Smooth muscle cell (in vitro differentiated cells): ENCODE measurements at regions not wholly inside any gene's neighbourhood (a gene's known extent, or its start where the extent isn't known, plus 50 kb on each side); places are given as distances from the start of the nearest gene placed in this dataset.

ENCODE experiments used
- DNase-seq: peaks from one replicate; lab custom pipeline; 2025; ENCODE audit not compliant: unreplicated experiment; lab: John Stamatoyannopoulos, UW
- H2AFZ ChIP-seq: fragments of 200-600 bp; sonication (generic); 2 replicates; pipeline ENCODE4 v1.6.0; 2016; ENCODE audit warnings: antibody characterized with exemption, low read depth, mild to moderate bottlenecking
- H3F3A ChIP-seq: fragments of 200-600 bp; sonication (generic); 2 replicates; pipeline ENCODE4 v1.6.0; 2017; ENCODE audit warnings: antibody characterized with exemption, low read depth
- H3K27ac ChIP-seq: fragments of 200-600 bp; sonication (generic); 2 replicates; pipeline ENCODE4 v1.5.1; 2016; ENCODE audit warnings: low read depth, mild to moderate bottlenecking
- H3K27me3 ChIP-seq: fragments of 200-600 bp; sonication (generic); 2 replicates; pipeline ENCODE4 v1.6.1; 2016; ENCODE audit warnings: low read depth, mild to moderate bottlenecking
- H3K36me3 ChIP-seq: fragments of 200-600 bp; sonication (generic); 2 replicates; pipeline ENCODE4 v1.5.1; 2016; ENCODE audit warnings: low read depth
- H3K4me1 ChIP-seq: fragments of 200-600 bp; sonication (generic); 2 replicates; pipeline ENCODE4 v1.5.1; 2016; ENCODE audit warnings: low read depth
- H3K4me2 ChIP-seq: fragments of 200-600 bp; sonication (generic); 2 replicates; pipeline ENCODE4 v1.6.0; 2016; ENCODE audit warnings: mild to moderate bottlenecking
- H3K4me3 ChIP-seq: fragments of 200-600 bp; sonication (generic); 2 replicates; pipeline ENCODE4 v1.5.1; 2016; ENCODE audit warnings: mild to moderate bottlenecking
- H3K79me2 ChIP-seq: fragments of 200-600 bp; sonication (generic); 2 replicates; pipeline ENCODE4 v1.6.0; 2016; ENCODE audit warnings: low read depth, mild to moderate bottlenecking
- H3K9ac ChIP-seq: fragments of 200-600 bp; sonication (generic); 2 replicates; pipeline ENCODE4 v1.6.0; 2016; ENCODE audit warnings: low read depth
- H3K9me3 ChIP-seq: fragments of 200-600 bp; sonication (generic); replicated peaks from 2 replicates; pipeline ENCODE4 v1.5.1; 2016; ENCODE audit warnings: low read depth
- H4K20me1 ChIP-seq: fragments of 200-600 bp; sonication (generic); 2 replicates; pipeline ENCODE4 v1.6.0; 2016; ENCODE audit warnings: low read depth
- CTCF ChIP-seq: fragments of 200-600 bp; sonication (generic); IDR thresholded peaks from 2 replicates; pipeline ENCODE4 v1.5.1; 2017; ENCODE audit warnings: borderline replicate concordance, mild to moderate bottlenecking, antibody characterized with exemption; ENCODE audit not compliant: insufficient read depth, poor library complexity, severe bottlenecking
- WGBS: methylation state at CpG from one replicate; pipeline ENCODE4 v1.1.7; 2016; ENCODE audit warnings: low lambda C conversion rate; 5-methylcytosine and 5-hydroxymethylcytosine counted together

- Histone ChIP-seq H3K4me3 (no peak overlapping the region), H3F3A (no peaks in the 10 kb centered on the region), H3K27ac (no peak overlapping the region), H3K9me3 (no peaks in the 10 kb centered on the region), H3K27me3 (no peaks in the 10 kb centered on the region), H3K36me3 (no peaks in the 10 kb centered on the region), H3K4me2 (no peak overlapping the region), H3K9ac (no peak overlapping the region), H4K20me1 (no peaks in the 10 kb centered on the region), H3K79me2 (no peaks in the 10 kb centered on the region), H2AFZ (no peak overlapping the region), H3K4me1 (no peaks in the 10 kb centered on the region)
- DNase-seq: no peak
- TF ChIP-seq CTCF: no peak
- WGBS: 98% methylated on average over 6 of the region's 6 CpGs
These were observed 109.4 kb upstream of the SPRED2 start for GRCh38 chr2:65541773-65542172.

DNA sequence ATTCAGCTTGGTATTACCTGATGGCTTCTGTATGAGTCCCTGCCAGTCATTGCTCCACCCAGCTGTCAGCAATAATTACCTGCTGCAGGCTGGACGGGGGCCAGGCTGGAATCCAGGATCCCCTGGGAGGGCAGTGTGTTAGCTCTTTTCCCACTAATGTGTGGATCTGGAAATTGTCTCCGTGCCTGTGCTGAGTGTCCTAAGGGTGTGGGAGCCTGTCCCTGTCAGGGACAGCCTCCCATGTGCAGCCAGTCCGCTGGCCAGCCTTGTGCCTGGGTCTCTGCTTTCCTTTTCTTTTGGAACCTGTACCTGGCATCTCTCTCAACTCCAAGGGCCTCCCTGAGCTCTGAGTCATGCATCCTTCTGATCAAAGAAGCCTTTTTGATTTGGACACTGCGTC lies 107.2 kb upstream of the SPRED2 start:
- H3K27me3 ChIP-seq: no peaks in the 10 kb centered on the region
- H3F3A ChIP-seq: no peaks in the 10 kb centered on the region
- no peak overlapping the region for H3K4me2 ChIP-seq
- H3K4me3 ChIP-seq: no peak overlapping the region
- no peaks in the 10 kb centered on the region for H3K36me3 ChIP-seq
- no peak overlapping the region for H2AFZ ChIP-seq
- no peak for TF ChIP-seq CTCF
- no peaks in the 10 kb centered on the region for H3K4me1 ChIP-seq
- 59% methylated on average over 4 of the region's 4 CpGs for WGBS
- no peak for DNase-seq
- no peaks in the 10 kb centered on the region for H3K9me3 ChIP-seq
- H3K79me2 ChIP-seq: no peaks in the 10 kb centered on the region
- H4K20me1 ChIP-seq: no peaks in the 10 kb centered on the region
- no peak overlapping the region for H3K9ac ChIP-seq
- H3K27ac ChIP-seq: no peak overlapping the region

- H4K20me1 ChIP-seq: no peaks in the 10 kb centered on the region
- no peak overlapping the region for H3K9ac ChIP-seq
- H2AFZ ChIP-seq: no peak overlapping the region
- no peaks in the 10 kb centered on the region for H3K79me2 ChIP-seq
- no peak for DNase-seq
- H3K27ac ChIP-seq: no peak overlapping the region
- no peaks in the 10 kb centered on the region for H3K27me3 ChIP-seq
- H3K4me1 ChIP-seq: no peaks in the 10 kb centered on the region
- no peaks in the 10 kb centered on the region for H3K36me3 ChIP-seq
- H3K4me2 ChIP-seq: no peak overlapping the region
- 74% methylated on average over 7 of the region's 7 CpGs for WGBS
- H3F3A ChIP-seq: no peaks in the 10 kb centered on the region
- no peaks in the 10 kb centered on the region for H3K9me3 ChIP-seq
- no peak overlapping the region for H3K4me3 ChIP-seq
- no peak for TF ChIP-seq CTCF
These were observed 105.4 kb upstream of the SPRED2 start for GRCh38 chr2:65537651-65538385.

- no peak overlapping the region for H3K9ac ChIP-seq
- no peaks in the 10 kb centered on the region for H3K36me3 ChIP-seq
- H3K4me3 ChIP-seq: no peak overlapping the region
- H3F3A ChIP-seq: no peaks in the 10 kb centered on the region
- H3K27me3 ChIP-seq: no peaks in the 10 kb centered on the region
- TF ChIP-seq CTCF: no peak
- WGBS: 87% methylated on average over 4 of the region's 4 CpGs
- H4K20me1 ChIP-seq: no peaks in the 10 kb centered on the region
- H3K79me2 ChIP-seq: no peaks in the 10 kb centered on the region
- no peak overlapping the region for H2AFZ ChIP-seq
- no peaks in the 10 kb centered on the region for H3K9me3 ChIP-seq
- no peak overlapping the region for H3K4me2 ChIP-seq
- no peak for DNase-seq
- H3K27ac ChIP-seq: no peak overlapping the region
- no peaks in the 10 kb centered on the region for H3K4me1 ChIP-seq
These were observed 104.2 kb upstream of the SPRED2 start for GRCh38 chr2:65536596-65536995.
